ENCODE measurements at regions not wholly inside any gene's neighbourhood (a gene's known extent, or its start where the extent isn't known, plus 50 kb on each side); places are given as distances from the start of the nearest gene placed in this dataset.

GRCh38 chr7:153322991-153323390, 563.4 kb downstream of the ACTR3B start:
- no peak for TF ChIP-seq CTCF (IDR thresholded peaks at IDR 0.05)
- no peak for TF ChIP-seq STAT6 (CRISPR knock-in tag; conservative IDR thresholded peaks at IDR 0.05; ENCODE audit: low read depth)
- TF ChIP-seq SP1 (CRISPR knock-in tag; conservative IDR thresholded peaks at IDR 0.05), result no peak
- no peak for TF ChIP-seq ZNF121 (CRISPR knock-in tag; IDR thresholded peaks at IDR 0.05)

Measured in WTC11 (cell line).